Loucy (cell line): ENCODE measurements at regions not wholly inside any gene's neighbourhood (a gene's known extent, or its start where the extent isn't known, plus 50 kb on each side); places are given as distances from the start of the nearest gene placed in this dataset.

Experiments used
- CTCF ChIP-seq: fragments of 200-600 bp; sonication (generic); conservative IDR thresholded peaks from 2 replicates; pipeline ENCODE4 v1.5.1; 2014; ENCODE audit warnings: mild to moderate bottlenecking, antibody characterized with exemption, low read length
- EZH2phosphoT487 ChIP-seq: fragments of 200-600 bp; IDR thresholded peaks from 2 replicates; pipeline ENCODE4 v1.6.1; 2018; ENCODE audit warnings: antibody characterized with exemption, mild to moderate bottlenecking, moderate library complexity, borderline replicate concordance

GRCh38 chr6:87807475-87807874, 105.4 kb upstream of the AKIRIN2 start:
- TF ChIP-seq CTCF (no peak), EZH2phosphoT487 (no peak)
